ENCODE measurements at regions not wholly inside any gene's neighbourhood (a gene's known extent, or its start where the extent isn't known, plus 50 kb on each side); places are given as distances from the start of the nearest gene placed in this dataset.

DNA sequence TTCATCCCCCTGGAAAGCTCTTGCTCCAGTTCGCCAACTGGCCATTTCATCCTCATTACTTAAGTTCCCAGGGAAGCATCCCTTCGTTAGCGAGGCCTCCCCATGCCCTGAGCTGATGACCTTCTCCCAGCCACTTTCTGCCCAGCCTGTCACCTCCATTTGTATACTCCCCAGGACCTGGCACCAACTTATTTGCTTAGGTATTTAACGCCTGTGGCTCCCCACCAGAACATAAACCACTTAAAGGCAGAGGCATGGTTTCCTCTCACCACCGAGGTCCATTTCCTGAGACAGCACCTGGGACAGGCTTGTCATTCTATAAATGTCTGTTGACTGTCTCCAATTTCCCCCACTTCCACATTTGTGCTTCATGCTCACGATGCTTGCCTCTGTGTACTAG is 189.0 kb downstream of the ZNF621 start:
- TF ChIP-seq CTCF (conservative IDR thresholded peaks at IDR 0.05; ENCODE audit: low read length) (no peak), EZH2phosphoT487 (IDR thresholded peaks at IDR 0.05; ENCODE audit: borderline replicate concordance) (no peak)
- no peaks in the 10 kb centered on the region for H3K9me2 ChIP-seq (replicated peaks; ENCODE audit: low read depth, low read length)
- H3K4me1 ChIP-seq (ENCODE audit: insufficient read depth, low read length, poor library complexity, severe bottlenecking) = peaks cover 28% of the 10 kb centered on the region
- H3K4me3 ChIP-seq (ENCODE audit: low read length, poor library complexity, severe bottlenecking) = peak overlapping the region; percentile 19
- peak overlapping the region; percentile 57 for H3K4me2 ChIP-seq (ENCODE audit: low read depth, low read length, poor library complexity, severe bottlenecking)
- H2AFZ ChIP-seq (ENCODE audit: low read length) = no peak overlapping the region
- H3F3A ChIP-seq (ENCODE audit: low read depth) = no peaks in the 10 kb centered on the region
- H3K36me3 ChIP-seq (ENCODE audit: insufficient read depth, low read length) = no peaks in the 10 kb centered on the region
- no peak overlapping the region for H3K9ac ChIP-seq (ENCODE audit: low read depth, low read length, poor library complexity, severe bottlenecking)
- no peaks in the 10 kb centered on the region for H3K27me3 ChIP-seq (ENCODE audit: insufficient read depth, low read length, poor library complexity, severe bottlenecking)
- H4K20me1 ChIP-seq (ENCODE audit: insufficient read depth, low read length, poor library complexity, severe bottlenecking) = no peaks in the 10 kb centered on the region
- H3K79me2 ChIP-seq (ENCODE audit: insufficient read depth, low read length) = no peaks in the 10 kb centered on the region
- no peaks in the 10 kb centered on the region for H3K9me3 ChIP-seq (ENCODE audit: insufficient read depth, low read depth, low read length)

DNA sequence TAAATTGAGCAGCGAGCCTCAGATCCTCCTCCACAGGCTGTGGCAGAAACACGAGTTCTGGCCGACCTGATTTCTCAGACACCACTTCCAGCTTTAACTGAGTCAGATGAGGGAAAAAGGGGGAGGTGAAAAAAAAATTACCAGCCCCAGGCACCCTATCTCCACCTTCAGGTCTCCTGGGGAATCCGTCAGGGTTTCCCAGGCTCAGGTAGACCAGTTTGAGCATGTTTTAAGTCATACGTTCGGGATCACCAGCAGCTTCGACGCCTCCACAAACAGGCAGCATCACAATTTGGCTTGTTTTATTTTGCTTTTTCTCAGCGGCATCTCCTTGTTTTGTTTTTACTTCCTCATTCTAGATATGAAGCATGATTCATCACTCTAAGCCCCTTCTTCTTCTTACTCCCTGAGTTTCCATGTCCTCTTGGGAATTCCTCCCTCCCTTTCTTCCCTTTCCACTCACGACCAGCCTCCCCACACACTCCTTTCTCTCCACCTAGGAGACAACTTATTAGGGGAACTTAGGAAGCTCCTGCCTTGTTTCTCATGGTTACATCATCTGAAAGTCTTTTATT is 190.1 kb downstream of the ZNF621 start:
- Histone ChIP-seq H3K9me3 (ENCODE audit: insufficient read depth, low read depth, low read length) (no peaks in the 10 kb centered on the region), H3K4me1 (ENCODE audit: insufficient read depth, low read length, poor library complexity, severe bottlenecking) (peaks cover 28% of the 10 kb centered on the region), H3K9me2 (replicated peaks; ENCODE audit: low read depth, low read length) (no peaks in the 10 kb centered on the region), H3K79me2 (ENCODE audit: insufficient read depth, low read length) (no peaks in the 10 kb centered on the region), H3F3A (ENCODE audit: low read depth) (no peaks in the 10 kb centered on the region), H3K27me3 (ENCODE audit: insufficient read depth, low read length, poor library complexity, severe bottlenecking) (no peaks in the 10 kb centered on the region), H4K20me1 (ENCODE audit: insufficient read depth, low read length, poor library complexity, severe bottlenecking) (no peaks in the 10 kb centered on the region), H3K4me3 (ENCODE audit: low read length, poor library complexity, severe bottlenecking) (no peak overlapping the region), H3K36me3 (ENCODE audit: insufficient read depth, low read length) (no peaks in the 10 kb centered on the region), H3K9ac (ENCODE audit: low read depth, low read length, poor library complexity, severe bottlenecking) (no peak overlapping the region), H3K4me2 (ENCODE audit: low read depth, low read length, poor library complexity, severe bottlenecking) (no peak overlapping the region), H2AFZ (ENCODE audit: low read length) (peak overlapping the region; percentile 44)
- TF ChIP-seq EZH2phosphoT487 (IDR thresholded peaks at IDR 0.05; ENCODE audit: borderline replicate concordance) (no peak), CTCF (conservative IDR thresholded peaks at IDR 0.05; ENCODE audit: low read length) (no peak)

GRCh38 chr3:40715551-40715950 is 190.8 kb downstream of the ZNF621 start:
- no peaks in the 10 kb centered on the region for H4K20me1 ChIP-seq (ENCODE audit: insufficient read depth, low read length, poor library complexity, severe bottlenecking)
- H3K4me2 ChIP-seq (ENCODE audit: low read depth, low read length, poor library complexity, severe bottlenecking) = no peak overlapping the region
- H3K9ac ChIP-seq (ENCODE audit: low read depth, low read length, poor library complexity, severe bottlenecking) = no peak overlapping the region
- peak overlapping the region; percentile 44; the same call in 1 of the 2 replicates for H2AFZ ChIP-seq (ENCODE audit: low read length)
- TF ChIP-seq CTCF (conservative IDR thresholded peaks at IDR 0.05; ENCODE audit: low read length) = no peak
- TF ChIP-seq EZH2phosphoT487 (IDR thresholded peaks at IDR 0.05; ENCODE audit: borderline replicate concordance) = no peak
- no peaks in the 10 kb centered on the region for H3K9me3 ChIP-seq (ENCODE audit: insufficient read depth, low read depth, low read length)
- no peaks in the 10 kb centered on the region for H3K9me2 ChIP-seq (replicated peaks; ENCODE audit: low read depth, low read length)
- peaks cover 28% of the 10 kb centered on the region for H3K4me1 ChIP-seq (ENCODE audit: insufficient read depth, low read length, poor library complexity, severe bottlenecking)
- no peaks in the 10 kb centered on the region for H3K27me3 ChIP-seq (ENCODE audit: insufficient read depth, low read length, poor library complexity, severe bottlenecking)
- H3K4me3 ChIP-seq (ENCODE audit: low read length, poor library complexity, severe bottlenecking) = no peak overlapping the region
- H3K79me2 ChIP-seq (ENCODE audit: insufficient read depth, low read length) = no peaks in the 10 kb centered on the region
- H3K36me3 ChIP-seq (ENCODE audit: insufficient read depth, low read length) = no peaks in the 10 kb centered on the region
- no peaks in the 10 kb centered on the region for H3F3A ChIP-seq (ENCODE audit: low read depth)

Data from Loucy (cell line).